NCI-H1092 (cell line): ENCODE measurements at regions not wholly inside any gene's neighbourhood (a gene's known extent, or its start where the extent isn't known, plus 50 kb on each side); places are given as distances from the start of the nearest gene placed in this dataset.

Experiments used
- DNase-seq: peaks from one replicate; lab custom pipeline; 2025; lab: John Stamatoyannopoulos, UW

- DNase-seq, result no peak
Observed at GRCh38 chr6:141313986-141314385, 818.7 kb upstream of the GJE1 start.

- DNase-seq, result no peak
Observed at GRCh38 chr6:141309295-141309694, 823.4 kb upstream of the GJE1 start.

GRCh38 chr6:141307309-141307998 is 825.3 kb upstream of the GJE1 start:
- DNase-seq, result no peak

GRCh38 chr6:141303907-141304306 is 828.8 kb upstream of the GJE1 start:
- DNase-seq, result no peak

GRCh38 chr6:141301779-141302178 is 830.9 kb upstream of the GJE1 start:
- no peak for DNase-seq

GRCh38 chr6:141290941-141291721 is 841.6 kb upstream of the GJE1 start:
- DNase-seq, result no peak

GRCh38 chr6:141288947-141289346 is 843.8 kb upstream of the GJE1 start:
- DNase-seq, result no peak

- no peak for DNase-seq
Observed at GRCh38 chr6:141282263-141282662, 850.5 kb upstream of the GJE1 start.

- no peak for DNase-seq
Observed at GRCh38 chr6:141269684-141270083, 863.0 kb upstream of the GJE1 start.

GRCh38 chr6:141267420-141267819 is 865.3 kb upstream of the GJE1 start:
- no peak for DNase-seq

GRCh38 chr6:141265756-141266623 is 866.7 kb upstream of the GJE1 start:
- no peak for DNase-seq

GRCh38 chr6:141264101-141264500 is 868.6 kb upstream of the GJE1 start:
- DNase-seq, result no peak

- no peak for DNase-seq
Observed at GRCh38 chr6:141261672-141262060, 871.1 kb upstream of the GJE1 start.

- DNase-seq, result no peak
Observed at GRCh38 chr6:141261016-141261671, 871.6 kb upstream of the GJE1 start.

- DNase-seq, result no peak
Observed at GRCh38 chr6:141260627-141261015, 872.1 kb upstream of the GJE1 start.

- DNase-seq, result no peak
Observed at GRCh38 chr6:141259807-141260206, 872.9 kb upstream of the GJE1 start.

GRCh38 chr6:141259091-141259490 is 873.6 kb upstream of the GJE1 start:
- no peak for DNase-seq

GRCh38 chr6:141258516-141258915 is 874.2 kb upstream of the GJE1 start:
- DNase-seq, result no peak

- no peak for DNase-seq
Observed at GRCh38 chr6:141254336-141254735, 878.4 kb upstream of the GJE1 start.

GRCh38 chr6:141252828-141253608 is 879.7 kb upstream of the GJE1 start:
- no peak for DNase-seq

GRCh38 chr6:141251286-141251685 is 881.4 kb upstream of the GJE1 start:
- no peak for DNase-seq
